ENCODE measurements at regions not wholly inside any gene's neighbourhood (a gene's known extent, or its start where the extent isn't known, plus 50 kb on each side); places are given as distances from the start of the nearest gene placed in this dataset.

DNA sequence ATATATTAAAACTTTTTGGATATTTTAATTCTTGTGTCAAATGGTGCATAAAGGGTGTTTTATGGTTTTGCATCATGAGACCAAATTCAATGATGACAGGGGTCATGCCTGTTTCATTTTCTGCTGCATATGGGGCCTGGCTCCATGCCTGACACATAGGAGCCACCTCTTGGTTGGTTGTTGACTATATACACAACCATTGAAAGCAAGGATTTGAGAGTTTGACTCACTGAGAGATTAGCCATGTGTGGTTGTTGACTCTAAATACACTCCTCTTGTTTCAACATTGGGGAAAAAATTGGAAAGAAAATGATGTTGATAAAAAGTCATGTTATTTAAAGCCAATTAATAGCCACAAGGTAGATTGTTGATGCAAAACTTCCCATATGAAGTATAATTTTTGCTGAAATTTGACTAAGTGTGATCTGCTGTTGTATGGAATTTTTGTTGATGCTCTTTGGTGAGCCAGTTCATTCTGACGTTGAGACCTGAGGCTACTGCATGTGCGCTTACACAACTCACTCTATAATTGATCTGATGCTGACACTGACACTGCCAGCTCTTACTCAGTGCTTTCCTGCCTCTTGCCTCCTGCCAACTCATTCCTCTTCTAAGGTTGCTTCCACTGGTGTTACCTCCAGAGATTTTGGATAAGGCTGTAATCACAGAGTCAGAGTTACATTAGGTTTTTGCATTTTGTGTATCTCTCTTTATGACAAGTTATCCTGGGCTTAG, 446.2 kb upstream of the SLC14A2 start:
- TF ChIP-seq, protein P1, sequence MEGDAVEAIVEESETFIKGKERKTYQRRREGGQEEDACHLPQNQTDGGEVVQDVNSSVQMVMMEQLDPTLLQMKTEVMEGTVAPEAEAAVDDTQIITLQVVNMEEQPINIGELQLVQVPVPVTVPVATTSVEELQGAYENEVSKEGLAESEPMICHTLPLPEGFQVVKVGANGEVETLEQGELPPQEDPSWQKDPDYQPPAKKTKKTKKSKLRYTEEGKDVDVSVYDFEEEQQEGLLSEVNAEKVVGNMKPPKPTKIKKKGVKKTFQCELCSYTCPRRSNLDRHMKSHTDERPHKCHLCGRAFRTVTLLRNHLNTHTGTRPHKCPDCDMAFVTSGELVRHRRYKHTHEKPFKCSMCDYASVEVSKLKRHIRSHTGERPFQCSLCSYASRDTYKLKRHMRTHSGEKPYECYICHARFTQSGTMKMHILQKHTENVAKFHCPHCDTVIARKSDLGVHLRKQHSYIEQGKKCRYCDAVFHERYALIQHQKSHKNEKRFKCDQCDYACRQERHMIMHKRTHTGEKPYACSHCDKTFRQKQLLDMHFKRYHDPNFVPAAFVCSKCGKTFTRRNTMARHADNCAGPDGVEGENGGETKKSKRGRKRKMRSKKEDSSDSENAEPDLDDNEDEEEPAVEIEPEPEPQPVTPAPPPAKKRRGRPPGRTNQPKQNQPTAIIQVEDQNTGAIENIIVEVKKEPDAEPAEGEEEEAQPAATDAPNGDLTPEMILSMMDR (IDR thresholded peaks at IDR 0.05) = no peak
- TF ChIP-seq ZFX (IDR thresholded peaks at IDR 0.05; ENCODE audit: borderline replicate concordance) = no peak

Data from 22Rv1 (cell line).